H1 (cell line): ENCODE measurements at regions not wholly inside any gene's neighbourhood (a gene's known extent, or its start where the extent isn't known, plus 50 kb on each side); places are given as distances from the start of the nearest gene placed in this dataset.

Experiments used
- CTCF ChIA-PET: fragments of 300-600 bp; sonication (Branson Sonifier 250); formaldehyde crosslinking; loops from one replicate; lab custom pipeline; 2021; ENCODE audit not compliant: partially characterized antibody; lab: Charles Lee
- POLR2A ChIA-PET: fragments of 300-600 bp; sonication (Branson Sonifier 250); formaldehyde crosslinking; loops from one replicate; lab custom pipeline; 2021; ENCODE audit warnings: inconsistent platforms; ENCODE audit not compliant: partially characterized antibody; lab: Charles Lee
- DNase-seq, 2 experiments: peaks; one replicate each; pipeline versions ENCODE4 v3.0.0 to v3.0.0-alpha.2; 2010 to 2022; ENCODE audit warnings: low spot score in 2 of 2, low read depth in 1 of 2, mixed read lengths in 1 of 2
- FAIRE-seq: peaks from 2 replicates; lab custom pipeline; 2011; peaks lifted over from hg19 to GRCh38; lab: Jason Lieb, UNC
- H2AFZ ChIP-seq: 2 replicates; pipeline ENCODE4 v1.8.1; 2012; ENCODE audit warnings: low read length, inconsistent platforms
- H2AK5ac ChIP-seq: 2 replicates; pipeline ENCODE4 v1.6.1; 2013; ENCODE audit warnings: low read depth, low read length
- H2BK120ac ChIP-seq: replicated peaks from 2 replicates; pipeline ENCODE3; 2013; ENCODE audit warnings: low read depth, low read length, inconsistent platforms
- H2BK12ac ChIP-seq: 2 replicates; pipeline ENCODE4 v1.6.1; 2013; ENCODE audit warnings: low read depth, low read length
- H2BK15ac ChIP-seq: 2 replicates; pipeline ENCODE4 v1.6.1; 2013; ENCODE audit warnings: low read length
- H2BK20ac ChIP-seq: 2 replicates; pipeline ENCODE4 v1.6.1; 2013; ENCODE audit warnings: low read length
- H2BK5ac ChIP-seq: 2 replicates; pipeline ENCODE4 v1.6.1; 2013; ENCODE audit warnings: low read depth, low read length
- H3K14ac ChIP-seq: 2 replicates; pipeline ENCODE4 v1.6.1; 2013; ENCODE audit warnings: inconsistent platforms; ENCODE audit not compliant: insufficient read length
- H3K18ac ChIP-seq: 2 replicates; pipeline ENCODE4 v1.6.1; 2013; ENCODE audit warnings: low read length; ENCODE audit errors: extremely low read depth
- H3K23ac ChIP-seq: 2 replicates; pipeline ENCODE4 v1.6.1; 2013; ENCODE audit warnings: inconsistent platforms; ENCODE audit not compliant: insufficient read length
- H3K23me2 ChIP-seq: 2 replicates; pipeline ENCODE4 v1.6.1; 2013; ENCODE audit warnings: low read depth, low read length
- H3K27ac ChIP-seq: 2 replicates; pipeline ENCODE4 v1.6.1; 2011; ENCODE audit warnings: low read depth, low read length, inconsistent platforms
- H3K27me3 ChIP-seq, 4 experiments: replicated peaks in 1 of 4; 1 replicate in 1 of 4; 2 replicates in 3 of 4; pipeline versions ENCODE4 v1.6.1 to v1.8.1; 2011 to 2013; ENCODE audit warnings: low read length in 3 of 4, mild to moderate bottlenecking in 3 of 4, inconsistent platforms in 2 of 4, mixed read lengths in 2 of 4, moderate library complexity in 1 of 4; ENCODE audit not compliant: control insufficient read depth in 3 of 4, insufficient read depth in 3 of 4; ENCODE audit errors: extremely low read depth in 1 of 4
- H3K36me3 ChIP-seq, 4 experiments: 2 replicates each; pipeline versions ENCODE4 v1.6.1 to v1.8.1; 2011 to 2013; ENCODE audit warnings: mild to moderate bottlenecking in 4 of 4, low read length in 3 of 4, moderate library complexity in 2 of 4, control low read depth in 1 of 4, inconsistent platforms in 1 of 4; ENCODE audit not compliant: insufficient read depth in 4 of 4, control insufficient read depth in 2 of 4
- H3K4ac ChIP-seq: replicated peaks from 2 replicates; pipeline ENCODE3; 2013; ENCODE audit warnings: low read length, low read depth, mixed read lengths, inconsistent platforms; ENCODE audit not compliant: insufficient read length
- H3K4me1 ChIP-seq, 4 experiments: replicated peaks in 1 of 4; 1 replicate in 1 of 4; 2 replicates in 3 of 4; pipeline versions ENCODE4 v1.6.1 to v1.8.1; 2011 to 2013; ENCODE audit warnings: low read length in 3 of 4, inconsistent platforms in 2 of 4, mixed read lengths in 1 of 4; ENCODE audit not compliant: insufficient read depth in 4 of 4, control insufficient read depth in 3 of 4
- H3K4me2 ChIP-seq, 2 experiments: 2 replicates each; pipeline versions ENCODE4 v1.6.1 to v1.8.1; 2011 to 2013; ENCODE audit warnings: low read depth in 2 of 2, low read length in 2 of 2, control low read depth in 1 of 2, inconsistent platforms in 1 of 2, mild to moderate bottlenecking in 1 of 2; ENCODE audit not compliant: insufficient read depth in 1 of 2
- H3K4me3 ChIP-seq, 4 experiments: fragments of 200-600, 300-600 bp in 1 of 4; sonication (generic), shearing (Covaris generic), sonication (Bioruptor Twin) in 1 of 4; 2 replicates each; pipeline versions ENCODE4 v1.5.1 to v1.8.1; 2011 to 2016; ENCODE audit warnings: low read length in 4 of 4, low read depth in 3 of 4, control low read depth in 2 of 4, inconsistent platforms in 2 of 4, mild to moderate bottlenecking in 2 of 4, mixed read lengths in 1 of 4, moderate library complexity in 1 of 4; ENCODE audit not compliant: insufficient read depth in 2 of 4; ENCODE audit errors: extremely low read depth in 1 of 4
- H3K56ac ChIP-seq: replicated peaks from 2 replicates; pipeline ENCODE3; 2013; ENCODE audit warnings: low read depth, mild to moderate bottlenecking, mixed read lengths, low read length, inconsistent platforms; ENCODE audit not compliant: insufficient read length
- H3K79me1 ChIP-seq: 2 replicates; pipeline ENCODE4 v1.6.1; 2013; ENCODE audit warnings: low read depth, low read length, control low read depth
- H3K79me2 ChIP-seq, 2 experiments: 2 replicates each; pipeline versions ENCODE4 v1.6.1 to v1.8.1; 2012 to 2013; ENCODE audit warnings: low read length in 2 of 2, mild to moderate bottlenecking in 2 of 2, inconsistent platforms in 1 of 2; ENCODE audit not compliant: insufficient read depth in 2 of 2, control insufficient read depth in 1 of 2
- H3K9ac ChIP-seq, 4 experiments: replicated peaks in 1 of 4; 1 replicate in 1 of 4; 2 replicates in 3 of 4; pipeline versions ENCODE4 v1.6.1 to v1.8.1; 2011 to 2013; ENCODE audit warnings: low read depth in 3 of 4, low read length in 3 of 4, control low read depth in 2 of 4, mild to moderate bottlenecking in 2 of 4, moderate library complexity in 2 of 4, inconsistent platforms in 1 of 4; ENCODE audit errors: extremely low read depth in 1 of 4
- H3K9me3 ChIP-seq, 2 experiments: 2 replicates each; pipeline versions ENCODE4 v1.6.1 to v1.8.1; 2012 to 2013; ENCODE audit warnings: mild to moderate bottlenecking in 2 of 2, moderate library complexity in 2 of 2, control low read depth in 1 of 2, inconsistent platforms in 1 of 2, low read depth in 1 of 2, low read length in 1 of 2, mixed read lengths in 1 of 2; ENCODE audit not compliant: insufficient read depth in 2 of 2
- H4K20me1 ChIP-seq, 2 experiments: replicated peaks in 1 of 2; 2 replicates each; pipeline versions ENCODE3 to v1.8.1; 2011 to 2013; ENCODE audit warnings: inconsistent platforms in 2 of 2, low read length in 2 of 2, mild to moderate bottlenecking in 1 of 2; ENCODE audit not compliant: insufficient read depth in 2 of 2, control insufficient read depth in 1 of 2
- H4K5ac ChIP-seq: 2 replicates; pipeline ENCODE4 v1.6.1; 2013; ENCODE audit warnings: low read length, low read depth, mixed read lengths, inconsistent platforms; ENCODE audit not compliant: insufficient read length
- H4K8ac ChIP-seq: 2 replicates; pipeline ENCODE4 v1.8.0; 2013; ENCODE audit warnings: mild to moderate bottlenecking, moderate library complexity, low read length, inconsistent platforms; ENCODE audit not compliant: insufficient read depth; ENCODE audit errors: extremely low read depth
- H4K91ac ChIP-seq: replicated peaks from 2 replicates; pipeline ENCODE3; 2013; ENCODE audit warnings: low read length, mixed read lengths, inconsistent platforms; ENCODE audit not compliant: insufficient read length
- ATF2 ChIP-seq: IDR thresholded peaks from 2 replicates; pipeline ENCODE4 v1.6.1; 2012; ENCODE audit warnings: low read length, inconsistent platforms
- GTF2F1 ChIP-seq: IDR thresholded peaks from 2 replicates; pipeline ENCODE4 v1.6.1; 2012; ENCODE audit warnings: low read depth, low read length, improper control_type of control experiment, borderline replicate concordance
- KDM1A ChIP-seq: fragments of 200-600, 300-600 bp; sonication (generic); IDR thresholded peaks from 2 replicates; pipeline ENCODE4 v1.7.1; 2016; ENCODE audit warnings: mild to moderate bottlenecking, low read length, borderline replicate concordance
- PHF8 ChIP-seq: fragments of 200-600 bp; sonication (generic); conservative IDR thresholded peaks from 2 replicates; pipeline ENCODE4 v1.7.1; 2012; ENCODE audit warnings: low read depth, mild to moderate bottlenecking, inconsistent platforms, low read length, moderate library complexity
- POU5F1 ChIP-seq: IDR thresholded peaks from 2 replicates; pipeline ENCODE4 v1.6.1; 2011; ENCODE audit warnings: low read depth, mild to moderate bottlenecking, low read length, moderate library complexity
- RNF2 ChIP-seq: fragments of 200-900, 300-1000 bp; sonication (generic); IDR thresholded peaks from 2 replicates; pipeline ENCODE4 v1.7.1; 2016; ENCODE audit warnings: borderline replicate concordance, low read depth, mild to moderate bottlenecking, antibody characterized with exemption, low read length; ENCODE audit not compliant: poor library complexity, severe bottlenecking; ENCODE audit errors: missing control alignments
- RXRA ChIP-seq: IDR thresholded peaks from 2 replicates; pipeline ENCODE4 v1.6.1; 2011; ENCODE audit warnings: low read depth, mild to moderate bottlenecking, low read length, moderate library complexity; ENCODE audit not compliant: insufficient read depth
- SRF ChIP-seq: IDR thresholded peaks from 2 replicates; pipeline ENCODE4 v1.6.1; 2011; ENCODE audit warnings: mild to moderate bottlenecking, low read depth, low read length, moderate library complexity
- TAF7 ChIP-seq: optimal IDR thresholded peaks from 2 replicates; pipeline ENCODE3; 2011; ENCODE audit warnings: low read depth, mild to moderate bottlenecking, inconsistent platforms, low read length, moderate library complexity, borderline replicate concordance
- TEAD4 ChIP-seq: IDR thresholded peaks from 2 replicates; pipeline ENCODE4 v1.6.1; 2012; ENCODE audit warnings: low read depth, low read length, inconsistent platforms, mixed read lengths
- WGBS, 2 experiments: shearing (Covaris generic) in 1 of 2; methylation state at CpG; one replicate each; pipeline versions ENCODE4 v1.1.6 to v1.1.7; 2013 to 2015; ENCODE audit warnings: low lambda C conversion rate in 2 of 2, mixed read lengths in 2 of 2, inconsistent platforms in 1 of 2, low coverage in 1 of 2, missing lambda C conversion rate in 1 of 2; ENCODE audit not compliant: insufficient replicate concordance in 2 of 2, insufficient coverage in 1 of 2, insufficient read length in 1 of 2; ENCODE audit errors: extremely low coverage in 1 of 2, missing lambda C conversion rate in 1 of 2; 5-methylcytosine and 5-hydroxymethylcytosine counted together
- TF ChIP-seq, protein P1 (sequence below): IDR thresholded peaks from 2 replicates; pipeline ENCODE4 v1.6.1; 2011; ENCODE audit warnings: low read length, improper control_type of control experiment

- Histone ChIP-seq H4K20me1 (peaks cover 16% of the 10 kb centered on the region in 2 experiments), H2BK20ac (no peak overlapping the region), H3K14ac (no peak overlapping the region), H4K8ac (no peak overlapping the region), H3K56ac (no peak overlapping the region), H3K9me3 (no peaks in the 10 kb centered on the region), H4K5ac (no peak overlapping the region), H3K4me1 (peaks cover 0 to 16% (median 11%) of the 10 kb centered on the region in 4 experiments; a peak in 6 of 7 replicates), H3K36me3 (no peaks in the 10 kb centered on the region), H2BK12ac (no peak overlapping the region), H3K4ac (no peak overlapping the region), H3K27me3 (no peaks in the 10 kb centered on the region), H2BK15ac (no peak overlapping the region), H3K23me2 (no peaks in the 10 kb centered on the region; the same call in 1 of the 2 replicates), H3K79me2 (peaks cover 0 to 60% of the 10 kb centered on the region in 2 experiments; a peak in 2 of 4 replicates), H4K91ac (no peak overlapping the region), H3K4me3 (no peak overlapping the region), H3K27ac (no peak overlapping the region), H3K4me2 (no peak overlapping the region), H2AFZ (no peak overlapping the region), H2BK120ac (no peak overlapping the region), H2AK5ac (no peak overlapping the region), H3K23ac (no peak overlapping the region), H3K79me1 (peaks cover 15% of the 10 kb centered on the region), H2BK5ac (no peak overlapping the region), H3K9ac (no peak overlapping the region), H3K18ac (no peak overlapping the region)
- POLR2A ChIA-PET = interaction anchor here (1.3 to 1.5 kb wide), 2 partner anchors 15 to 18 kb away, joined by 4 to 5 read pairs; no protein-coding TSS in a partner anchor
- FAIRE-seq (no peak), DNase-seq (no peak)
- CTCF ChIA-PET = interaction anchor here (0.5 to 6.9 kb wide), 23 partner anchors 8 to 493 kb away, joined by 3 to 88 read pairs (median 4); no protein-coding TSS in a partner anchor
- WGBS, 2 experiments = 93% methylated on average over 4 of the region's 4 CpGs; no CpG with 5 or more reads in 1 of the 2 experiments
- TF ChIP-seq TEAD4 (no peak), SRF (no peak), TAF7 (no peak), POU5F1 (no peak), PHF8 (no peak), ATF2 (no peak), KDM1A (no peak), GTF2F1 (no peak), RNF2 (no peak), RXRA (no peak)
- TF ChIP-seq, protein P1, sequence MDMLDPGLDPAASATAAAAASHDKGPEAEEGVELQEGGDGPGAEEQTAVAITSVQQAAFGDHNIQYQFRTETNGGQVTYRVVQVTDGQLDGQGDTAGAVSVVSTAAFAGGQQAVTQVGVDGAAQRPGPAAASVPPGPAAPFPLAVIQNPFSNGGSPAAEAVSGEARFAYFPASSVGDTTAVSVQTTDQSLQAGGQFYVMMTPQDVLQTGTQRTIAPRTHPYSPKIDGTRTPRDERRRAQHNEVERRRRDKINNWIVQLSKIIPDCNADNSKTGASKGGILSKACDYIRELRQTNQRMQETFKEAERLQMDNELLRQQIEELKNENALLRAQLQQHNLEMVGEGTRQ = no peak
Measured at GRCh38 chr2:120885749-120886148, 150.1 kb downstream of the GLI2 start.
